Activated CD4-positive, CD25-positive, alpha-beta regulatory T cell treated with anti-CD3 and anti-CD28 coated beads, Interleukin-2, amount 50 U/mL, for 24 hours (primary cell): ENCODE measurements at regions not wholly inside any gene's neighbourhood (a gene's known extent, or its start where the extent isn't known, plus 50 kb on each side); places are given as distances from the start of the nearest gene placed in this dataset.

ENCODE experiments used
- ATAC-seq, 2 donors: fragments of 150-1000 bp; cut with Tn5 transposase; one replicate each; pipeline ENCODE4 v1.10.0; 2021; ENCODE audit warnings: mild to moderate bottlenecking in 1 of 2, moderate library complexity in 1 of 2

- peak in 1 of 2 donors; percentile 55 for ATAC-seq
These were observed 51.2 kb upstream of the CARD11 start for GRCh38 chr7:3094701-3095445.

DNA sequence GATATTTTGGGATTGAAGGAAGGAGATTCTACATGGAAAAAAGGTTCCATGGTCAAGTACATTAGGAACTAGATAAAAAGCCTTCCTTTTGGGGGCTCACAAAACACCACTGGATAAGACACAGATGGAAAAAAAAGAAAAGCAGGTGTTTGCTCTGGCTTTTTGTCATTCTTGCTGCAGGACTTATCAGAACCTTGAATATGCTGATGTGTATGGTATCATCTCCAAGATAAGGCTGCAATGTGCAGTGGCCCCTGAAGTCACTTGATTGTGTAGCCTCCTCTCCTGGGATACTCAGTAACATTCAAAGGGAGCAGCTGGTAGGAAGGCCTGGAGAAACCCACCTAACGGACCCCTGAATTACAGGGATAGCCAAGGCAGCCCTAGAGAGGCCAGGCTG is 54.1 kb upstream of the CARD11 start:
- no peak for ATAC-seq

DNA sequence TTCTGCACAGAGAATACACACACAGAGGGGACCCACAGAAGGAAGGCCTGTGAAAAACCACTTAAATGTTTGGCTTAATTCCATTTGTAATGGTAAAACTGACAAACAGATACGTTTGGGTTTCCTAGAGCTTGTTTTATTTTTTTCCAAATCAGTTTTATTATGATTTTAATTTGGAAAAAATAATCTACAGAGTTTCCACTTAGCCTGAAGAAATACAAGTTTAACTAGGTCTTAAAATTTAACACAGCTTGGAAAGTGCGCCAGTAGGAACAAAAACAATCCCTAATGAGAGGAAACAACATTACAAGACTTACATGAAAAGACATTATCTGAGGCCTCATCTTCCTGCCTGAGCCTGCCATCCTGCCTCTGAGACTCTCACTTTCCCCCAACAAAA is 58.5 kb upstream of the CARD11 start:
- no peak for ATAC-seq

GRCh38 chr7:3103614-3104398 is 60.1 kb upstream of the CARD11 start:
- ATAC-seq: no peak

DNA sequence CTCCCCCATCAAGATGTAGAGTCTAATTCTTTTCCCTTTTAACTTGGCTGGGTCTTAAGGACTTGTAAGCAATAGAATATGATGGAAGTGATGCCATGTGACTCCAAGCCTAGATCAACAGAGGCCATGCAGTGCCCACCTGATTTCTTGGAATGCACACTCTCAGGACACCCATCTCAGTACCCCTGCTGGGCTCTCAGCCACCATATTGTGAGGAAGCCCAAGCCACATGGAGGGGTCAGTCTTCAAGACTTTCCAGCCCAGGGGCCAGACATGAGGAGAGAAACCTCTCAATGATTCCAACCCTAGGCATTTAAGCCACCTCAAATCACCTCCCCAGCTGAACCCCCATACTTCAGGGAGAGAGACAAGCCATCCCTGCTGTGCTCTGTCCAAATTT is 62.2 kb upstream of the CARD11 start:
- ATAC-seq: no peak

- ATAC-seq: peak; percentile 89 to 95
These were observed 62.7 kb upstream of the CARD11 start for GRCh38 chr7:3106361-3106826.

DNA sequence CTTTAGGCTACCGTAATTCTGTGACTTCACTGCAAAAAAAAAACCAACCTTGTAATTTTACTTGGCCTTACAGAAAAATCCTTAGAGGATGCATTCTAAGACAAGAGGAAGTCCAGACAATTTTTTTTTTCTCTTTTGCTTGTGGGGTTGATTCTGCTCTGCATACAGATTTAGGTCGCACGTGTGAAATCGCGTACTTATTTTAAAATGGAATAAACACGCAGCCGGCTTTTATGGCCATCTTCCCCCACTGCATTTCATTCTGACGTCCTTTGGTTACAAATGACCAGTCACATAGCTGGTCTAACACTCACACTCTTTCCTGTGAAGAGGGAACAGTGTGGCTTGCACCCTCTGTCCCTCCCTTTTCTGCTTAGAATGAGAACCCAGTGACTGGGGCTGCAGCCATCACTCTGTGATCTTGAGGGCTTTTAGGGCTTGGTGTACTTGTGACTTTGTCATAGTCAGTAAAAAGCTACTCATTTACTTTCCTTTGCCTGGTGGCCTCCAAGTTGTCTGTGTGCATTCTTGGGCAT is 63.6 kb upstream of the CARD11 start:
- no peak for ATAC-seq

- no peak for ATAC-seq
These were observed 64.4 kb upstream of the CARD11 start for GRCh38 chr7:3107889-3108570.

GRCh38 chr7:3109311-3109915 is 65.7 kb upstream of the CARD11 start:
- ATAC-seq: no peak

- no peak for ATAC-seq
These were observed 68.9 kb upstream of the CARD11 start for GRCh38 chr7:3112479-3113134.

DNA sequence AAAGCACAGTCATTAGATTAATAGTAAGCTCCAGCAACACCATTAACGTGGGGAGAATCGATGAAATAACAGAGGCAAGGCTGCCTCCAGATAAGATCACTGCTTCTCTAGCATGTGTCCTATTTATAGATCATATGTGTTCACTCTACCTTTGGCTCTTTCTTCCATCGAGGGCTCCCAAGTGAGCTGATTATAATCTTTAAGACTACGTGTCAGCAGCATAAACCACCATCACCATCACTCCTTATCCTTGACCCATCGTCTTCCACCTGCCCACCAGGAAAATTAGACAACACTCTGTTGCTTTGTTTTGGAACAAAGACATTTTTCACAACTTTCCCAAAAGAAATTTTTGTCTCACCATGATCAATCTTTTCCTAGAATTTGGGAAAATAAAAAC is 71.2 kb upstream of the CARD11 start:
- ATAC-seq: no peak

GRCh38 chr7:3117081-3117480 is 73.4 kb upstream of the CARD11 start:
- ATAC-seq: no peak

DNA sequence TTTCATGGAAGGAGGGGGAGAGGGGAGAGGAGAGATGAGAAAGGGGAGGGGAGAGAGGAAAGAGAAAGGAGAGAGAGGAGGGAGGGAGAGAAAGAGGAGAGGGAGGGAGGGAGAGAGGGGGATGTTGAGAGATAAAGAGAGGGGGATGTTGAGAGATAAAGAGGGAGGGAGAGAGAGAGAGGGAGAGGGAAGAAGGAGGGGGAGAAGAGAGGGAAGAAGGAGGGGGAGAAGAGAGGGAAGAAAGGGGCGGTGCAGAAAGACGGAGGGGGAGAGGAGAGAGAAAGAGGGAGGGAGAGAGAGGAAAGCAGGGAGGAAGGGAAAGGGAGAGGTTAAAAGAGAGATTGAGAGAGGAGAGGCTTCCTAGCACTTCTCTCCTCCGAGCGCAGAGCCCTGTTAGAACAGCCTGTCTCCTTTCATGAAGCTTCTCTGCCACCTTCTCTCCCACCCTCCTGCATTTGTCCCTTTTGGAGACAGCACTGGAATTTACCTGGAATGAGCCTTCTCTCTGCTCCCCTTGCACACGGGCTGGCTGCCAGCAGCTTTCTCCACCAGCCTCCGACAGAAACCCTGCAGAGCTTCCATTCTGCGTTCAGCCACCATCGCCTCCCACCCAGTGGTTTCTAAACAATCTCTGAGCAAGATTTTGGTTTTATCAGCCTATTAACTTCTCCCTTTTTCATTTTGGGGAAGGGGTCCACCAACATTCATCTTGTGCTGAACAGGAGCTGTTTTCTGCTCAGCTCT is 74.0 kb upstream of the CARD11 start:
- no peak for ATAC-seq

DNA sequence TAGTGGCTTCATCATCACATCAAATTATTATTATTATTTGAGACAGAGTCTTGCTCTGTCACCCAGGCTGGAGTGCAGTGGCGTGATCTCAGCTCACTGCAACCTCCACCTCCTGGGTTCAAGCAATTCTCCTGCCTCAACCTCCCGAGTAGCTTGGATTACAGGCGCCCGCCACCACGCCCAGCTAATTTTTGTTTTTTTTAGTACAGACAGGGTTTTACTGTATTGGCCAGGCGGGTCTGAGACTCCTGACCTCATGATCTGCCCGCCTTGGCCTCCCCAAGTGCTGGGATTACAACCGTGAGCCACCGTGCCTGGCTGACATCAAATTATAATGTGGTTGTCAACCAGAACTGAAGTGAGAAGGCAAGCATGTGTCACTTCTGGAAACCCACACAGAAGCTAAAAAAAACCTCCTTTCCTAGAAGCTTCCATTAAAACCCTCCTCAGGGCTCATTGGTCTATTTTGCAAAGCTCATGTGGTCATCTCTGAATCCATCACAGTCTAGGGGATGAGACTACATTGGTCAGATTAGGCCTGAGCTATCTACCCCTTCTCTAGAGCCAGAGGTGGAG is 75.8 kb upstream of the CARD11 start:
- ATAC-seq: peak in 1 of 2 donors; percentile 17

- no peak for ATAC-seq
These were observed 76.3 kb upstream of the CARD11 start for GRCh38 chr7:3119963-3120362.

DNA sequence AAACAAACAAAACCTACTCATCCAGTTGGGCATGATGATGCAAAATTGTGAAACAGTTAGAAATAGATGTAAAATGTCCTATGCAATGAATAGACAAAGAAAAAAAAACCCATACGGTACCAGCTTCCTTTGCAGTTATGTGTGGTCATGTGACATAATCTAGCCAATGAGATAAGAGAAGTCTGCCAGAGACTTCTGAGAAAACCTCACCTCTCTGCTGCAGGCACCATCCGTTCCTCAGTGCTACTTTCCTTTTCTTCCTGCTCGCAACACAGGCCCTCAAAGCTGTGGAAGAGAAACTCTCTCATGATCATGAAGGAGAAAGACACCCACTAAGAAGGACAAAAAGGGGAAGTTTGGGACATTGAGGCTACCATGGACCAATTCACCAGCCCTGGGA is 76.8 kb upstream of the CARD11 start:
- no peak for ATAC-seq

- no peak for ATAC-seq
These were observed 85.3 kb upstream of the CARD11 start for GRCh38 chr7:3128857-3129490.

GRCh38 chr7:3133811-3134385 is 90.2 kb upstream of the CARD11 start:
- no peak for ATAC-seq

DNA sequence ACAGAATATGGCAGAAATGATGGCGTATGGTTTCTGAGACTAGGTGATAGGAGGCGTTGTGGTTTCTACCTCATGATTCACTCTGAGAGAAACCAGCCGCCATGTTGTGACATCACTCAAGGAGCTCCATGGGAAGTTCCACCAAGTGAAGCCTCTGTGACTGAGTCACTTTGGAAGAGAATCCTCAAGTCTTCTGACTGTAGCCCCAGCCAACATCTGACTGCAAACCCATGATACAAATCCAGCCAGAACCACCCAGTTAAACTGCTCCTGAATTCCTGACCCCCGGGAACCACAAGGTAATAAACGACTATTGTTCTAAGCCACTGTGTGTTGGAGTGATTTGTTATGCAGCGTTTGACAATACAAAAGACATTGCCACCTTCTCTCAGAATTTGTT is 91.1 kb upstream of the CARD11 start:
- peak in 1 of 2 donors; percentile 51 for ATAC-seq

DNA sequence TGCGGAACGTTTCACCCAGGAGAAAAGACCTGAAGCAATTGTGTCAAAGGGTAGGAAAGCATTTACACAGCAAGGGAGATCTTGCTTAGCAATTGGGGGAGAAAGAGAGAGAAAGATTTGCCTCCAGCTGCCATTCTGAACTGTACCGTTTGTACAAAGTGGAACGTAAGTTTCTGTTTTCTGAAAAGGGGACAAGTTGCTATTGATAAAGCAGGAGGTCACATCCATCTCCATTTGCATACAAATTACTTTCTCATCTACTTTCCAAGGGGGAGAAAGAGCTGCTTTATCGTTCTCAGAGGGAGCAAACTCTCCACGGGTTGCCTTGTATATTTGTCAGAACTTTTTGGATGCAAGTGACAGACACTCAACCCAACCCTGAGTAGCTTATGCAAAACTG is 92.0 kb upstream of the CARD11 start:
- no peak for ATAC-seq
